ENCODE measurements at regions not wholly inside any gene's neighbourhood (a gene's known extent, or its start where the extent isn't known, plus 50 kb on each side); places are given as distances from the start of the nearest gene placed in this dataset.

DNA sequence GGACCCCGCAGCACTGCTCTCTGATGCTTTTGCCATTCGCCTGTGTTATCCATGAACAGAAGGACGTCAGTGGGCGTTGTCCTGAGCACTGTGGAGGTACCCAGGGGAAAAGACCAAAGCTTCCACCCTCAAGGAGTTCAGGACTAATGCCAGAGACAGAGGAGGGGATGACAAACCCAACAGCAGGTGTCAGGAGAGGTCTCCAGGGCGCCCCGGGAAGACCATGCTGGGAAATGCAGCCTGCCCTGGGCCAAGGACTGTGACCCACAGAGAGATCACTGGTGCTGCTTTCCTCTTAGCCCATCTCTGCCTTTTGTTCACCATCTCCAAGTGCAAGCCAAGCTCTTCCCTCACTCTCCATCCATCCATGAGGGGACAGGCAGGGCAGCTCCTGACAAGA is 166.8 kb upstream of the PFKP start:
- Histone ChIP-seq H2BK12ac (ENCODE audit: insufficient read length, low read depth, low read length) (no peak overlapping the region), H3K27ac (ENCODE audit: insufficient read length, low read depth, low read length) (no peak overlapping the region), H3K79me2 (ENCODE audit: insufficient read depth, low read length) (no peaks in the 10 kb centered on the region), H3K23ac (ENCODE audit: insufficient read length, low read depth, low read length) (no peak overlapping the region), H3K4me2 (ENCODE audit: insufficient read depth, insufficient read length, low read length) (no peak overlapping the region), H3K27me3 (ENCODE audit: insufficient read depth, low read length) (no peaks in the 10 kb centered on the region), H4K8ac (replicated peaks; ENCODE audit: insufficient read length, low read depth, low read length) (no peak overlapping the region), H2AK5ac (ENCODE audit: insufficient read length, low read length) (no peak overlapping the region), H4K5ac (ENCODE audit: insufficient read length, low read depth, low read length) (no peak overlapping the region), H3K9me3 (ENCODE audit: control insufficient read depth, low read depth, low read length) (no peaks in the 10 kb centered on the region), H2BK15ac (ENCODE audit: low read depth, low read length) (no peak overlapping the region), H4K20me1 (ENCODE audit: control insufficient read depth, insufficient read depth, insufficient read length) (no peaks in the 10 kb centered on the region), H4K91ac (ENCODE audit: insufficient read length, low read depth, low read length) (no peak overlapping the region), H3K56ac (ENCODE audit: insufficient read length, low read depth, low read length) (no peak overlapping the region), H3K9ac (ENCODE audit: extremely low read depth, insufficient read length, low read length) (no peak overlapping the region), H3K4me1 (ENCODE audit: insufficient read depth, low read length) (no peaks in the 10 kb centered on the region), H2BK120ac (ENCODE audit: low read depth, low read length, poor library complexity, severe bottlenecking) (no peak overlapping the region), H3T11ph (ENCODE audit: low read length) (no peak overlapping the region), H3K14ac (ENCODE audit: insufficient read depth, low read length) (no peak overlapping the region), H3K4ac (ENCODE audit: low read depth, low read length) (no peak overlapping the region), H2AFZ (ENCODE audit: low read length) (no peak overlapping the region), H2BK5ac (ENCODE audit: insufficient read length, low read length) (no peak overlapping the region), H3K79me1 (ENCODE audit: insufficient read depth, low read depth, low read length, poor library complexity, severe bottlenecking) (no peaks in the 10 kb centered on the region), H2BK20ac (ENCODE audit: low read depth, low read length, poor library complexity, severe bottlenecking) (no peak overlapping the region), H3K18ac (ENCODE audit: insufficient read length, low read depth, low read length) (no peak overlapping the region), H3K23me2 (ENCODE audit: insufficient read length, low read depth, low read length, poor library complexity, severe bottlenecking) (no peaks in the 10 kb centered on the region)
- TF ChIP-seq, protein P1, sequence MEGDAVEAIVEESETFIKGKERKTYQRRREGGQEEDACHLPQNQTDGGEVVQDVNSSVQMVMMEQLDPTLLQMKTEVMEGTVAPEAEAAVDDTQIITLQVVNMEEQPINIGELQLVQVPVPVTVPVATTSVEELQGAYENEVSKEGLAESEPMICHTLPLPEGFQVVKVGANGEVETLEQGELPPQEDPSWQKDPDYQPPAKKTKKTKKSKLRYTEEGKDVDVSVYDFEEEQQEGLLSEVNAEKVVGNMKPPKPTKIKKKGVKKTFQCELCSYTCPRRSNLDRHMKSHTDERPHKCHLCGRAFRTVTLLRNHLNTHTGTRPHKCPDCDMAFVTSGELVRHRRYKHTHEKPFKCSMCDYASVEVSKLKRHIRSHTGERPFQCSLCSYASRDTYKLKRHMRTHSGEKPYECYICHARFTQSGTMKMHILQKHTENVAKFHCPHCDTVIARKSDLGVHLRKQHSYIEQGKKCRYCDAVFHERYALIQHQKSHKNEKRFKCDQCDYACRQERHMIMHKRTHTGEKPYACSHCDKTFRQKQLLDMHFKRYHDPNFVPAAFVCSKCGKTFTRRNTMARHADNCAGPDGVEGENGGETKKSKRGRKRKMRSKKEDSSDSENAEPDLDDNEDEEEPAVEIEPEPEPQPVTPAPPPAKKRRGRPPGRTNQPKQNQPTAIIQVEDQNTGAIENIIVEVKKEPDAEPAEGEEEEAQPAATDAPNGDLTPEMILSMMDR (conservative IDR thresholded peaks at IDR 0.05): peak; percentile 24; the same call in 1 of the 3 replicates
- DNase-seq: no peak
- Mint-ChIP-seq H3K27me3 (ENCODE audit: low read depth) (peaks cover 2% of the 10 kb centered on the region; the same call in 1 of the 2 replicates), H3K27ac (no peak overlapping the region), H3K9me3 (no peaks in the 10 kb centered on the region), H3K4me3 (no peak overlapping the region), H3K36me3 (ENCODE audit: insufficient read depth in 1 of 3, low read depth in 3 of 3) (no peaks in the 10 kb centered on the region; a peak in 1 of 7 replicates), H3K4me1 (peaks cover 5% of the 10 kb centered on the region in 2 experiments)
- WGBS (ENCODE audit: extremely low coverage, insufficient read length, low lambda C conversion rate): no CpG with 5 or more reads among the region's 6 CpGs
